K562 (cell line): ENCODE measurements at regions not wholly inside any gene's neighbourhood (a gene's known extent, or its start where the extent isn't known, plus 50 kb on each side); places are given as distances from the start of the nearest gene placed in this dataset.

Experiments used
- ATAC-seq: fragments of 200-7000 bp; cut with Tn5 transposase; 3 replicates; pipeline ENCODE4 v1.9.1; 2020; ENCODE audit warnings: moderate library complexity
- BruUV-seq: library from RNA; stranded (reverse); fragments of 400-500 nt; replicated peaks from 2 replicates; lab custom pipeline; 2021; lab: Mats Ljungman, UMichigan
- CTCF ChIA-PET: fragments of 300-600 bp; formaldehyde crosslinking; extraction: SDS; loops from one replicate; lab custom pipeline; 2021; ENCODE audit warnings: low intra/inter-chr PET ratio; lab: Yijun Ruan, JAX
- POLR2A ChIA-PET: fragments of 300-600, 350-650 bp; sonication (Branson Sonifier 250); formaldehyde crosslinking; extraction: SDS; loops from one replicate; lab custom pipeline; 2021; ENCODE audit warnings: antibody characterized with exemption, inconsistent platforms; lab: Yijun Ruan, JAX
- DNase-seq, 4 experiments: peaks; one replicate each; pipeline versions ENCODE4 v3.0.0 to v3.0.0-alpha.2; 2011 to 2018; ENCODE audit warnings: low spot score in 3 of 4, mixed read lengths in 3 of 4; ENCODE audit errors: extremely low read depth in 1 of 4
- FAIRE-seq: peaks from 2 replicates; lab custom pipeline; 2011; peaks lifted over from hg19 to GRCh38; lab: Jason Lieb, UNC
- H2AFZ ChIP-seq: 2 replicates; pipeline ENCODE4 v1.6.0; 2011; ENCODE audit warnings: low read depth, low read length, control low read depth, inconsistent platforms
- H3K27ac ChIP-seq: fragments of 200-600 bp; 3 replicates; pipeline ENCODE4 v1.8.0; 2011; ENCODE audit warnings: low read depth, mild to moderate bottlenecking, control low read depth, inconsistent platforms, low read length, moderate library complexity, mixed read lengths; ENCODE audit errors: extremely low read depth
- H3K27me3 ChIP-seq, 2 experiments: fragments of 300-600 bp in 1 of 2; 2 replicates in 1 of 2; 3 replicates in 1 of 2; pipeline versions ENCODE4 v1.6.0 to v1.8.0; 2011; ENCODE audit warnings: inconsistent platforms in 2 of 2, low read length in 2 of 2, mild to moderate bottlenecking in 1 of 2, mixed read lengths in 1 of 2, moderate library complexity in 1 of 2; ENCODE audit not compliant: control insufficient read depth in 2 of 2, insufficient read depth in 2 of 2
- H3K36me3 ChIP-seq: fragments of 300-600 bp; 3 replicates; pipeline ENCODE4 v1.8.0; 2011; ENCODE audit warnings: mild to moderate bottlenecking, low read length, inconsistent platforms; ENCODE audit not compliant: control insufficient read depth, insufficient read depth
- H3K4me1 ChIP-seq, 2 experiments: fragments of 200-600 bp in 1 of 2; replicated peaks in 1 of 2; 2 replicates in 1 of 2; 3 replicates in 1 of 2; pipeline versions ENCODE4 v1.5.1 to v1.8.0; 2011; ENCODE audit warnings: inconsistent platforms in 2 of 2, low read length in 2 of 2, mild to moderate bottlenecking in 1 of 2, mixed read lengths in 1 of 2, moderate library complexity in 1 of 2; ENCODE audit not compliant: control insufficient read depth in 2 of 2, insufficient read depth in 2 of 2
- H3K4me2 ChIP-seq: 2 replicates; pipeline ENCODE4 v1.6.1; 2011; ENCODE audit warnings: low read length, control low read depth, inconsistent platforms, mixed read lengths; ENCODE audit not compliant: insufficient read depth
- H3K4me3 ChIP-seq: fragments of 200-600 bp; sonication (generic), shearing (Covaris generic); 2 replicates; pipeline ENCODE4 v1.5.1; 2016; ENCODE audit warnings: control low read depth, inconsistent platforms
- H3K79me2 ChIP-seq: fragments of 200-600 bp; 3 replicates; pipeline ENCODE4 v1.8.0; 2011; ENCODE audit warnings: low read length, inconsistent platforms; ENCODE audit not compliant: control insufficient read depth, insufficient read depth
- H3K9ac ChIP-seq, 2 experiments: 2 replicates each; pipeline versions ENCODE4 v1.6.0 to v1.6.1; 2011; ENCODE audit warnings: low read depth in 2 of 2, low read length in 2 of 2, control low read depth in 1 of 2, inconsistent platforms in 1 of 2, mild to moderate bottlenecking in 1 of 2, mixed read lengths in 1 of 2; ENCODE audit not compliant: insufficient read depth in 1 of 2
- H3K9me1 ChIP-seq: one replicate; pipeline ENCODE4 v1.6.0; 2011; ENCODE audit warnings: inconsistent platforms, mild to moderate bottlenecking, low read length, moderate library complexity; ENCODE audit not compliant: control insufficient read depth, insufficient read depth
- H3K9me3 ChIP-seq: replicated peaks from 2 replicates; pipeline ENCODE4 v1.5.1; 2011; ENCODE audit warnings: low read depth, low read length, inconsistent platforms; ENCODE audit not compliant: control insufficient read depth, insufficient read depth
- H4K20me1 ChIP-seq: replicated peaks from 2 replicates; pipeline ENCODE4 v1.6.1; 2011; ENCODE audit warnings: low read length, inconsistent platforms, mixed read lengths; ENCODE audit not compliant: control insufficient read depth, insufficient read depth
- ETV5 ChIP-seq: sonication (generic); formaldehyde crosslinking; IDR thresholded peaks from 2 replicates; pipeline ENCODE4 v1.4.0; 2020; ENCODE audit warnings: low read depth, mild to moderate bottlenecking, missing genetic modification reagents
- HDAC1 ChIP-seq, 2 experiments: fragments of 450-650 bp; IDR thresholded peaks; 2 replicates each; pipeline ENCODE4 v1.6.1; 2016 to 2017; ENCODE audit warnings: inconsistent platforms in 1 of 2, mild to moderate bottlenecking in 1 of 2, moderate library complexity in 1 of 2
- MAFF ChIP-seq: IDR thresholded peaks from 2 replicates; pipeline ENCODE4 v1.6.1; 2012; ENCODE audit warnings: low read length, improper control_type of control experiment
- MCM3 ChIP-seq: fragments of 450-650 bp; IDR thresholded peaks from 2 replicates; pipeline ENCODE4 v1.6.1; 2016
- NCOA6 ChIP-seq: fragments of 450-650 bp; IDR thresholded peaks from 2 replicates; pipeline ENCODE4 v1.6.1; 2017; ENCODE audit warnings: mild to moderate bottlenecking
- PKNOX1 ChIP-seq: fragments of 450-650 bp; IDR thresholded peaks from 2 replicates; pipeline ENCODE4 v1.6.1; 2016
- RERE ChIP-seq: sonication (generic); formaldehyde crosslinking; IDR thresholded peaks from 2 replicates; pipeline ENCODE4 v1.8.0; 2023; ENCODE audit warnings: missing genetic modification reagents, mild to moderate bottlenecking, borderline replicate concordance
- RFX1 ChIP-seq: fragments of 450-650 bp; IDR thresholded peaks from 2 replicates; pipeline ENCODE4 v1.6.1; 2016; ENCODE audit warnings: mild to moderate bottlenecking, moderate library complexity
- ZBTB9 ChIP-seq: fragments of 450-650 bp; formaldehyde crosslinking; IDR thresholded peaks from 2 replicates; pipeline ENCODE4 v1.4.0; 2020; ENCODE audit warnings: mild to moderate bottlenecking, moderate library complexity
- ZNF133 ChIP-seq: fragments of 250-450 bp; sonication (Bioruptor Pico); IDR thresholded peaks from 2 replicates; pipeline ENCODE4 v1.4.0; 2020; ENCODE audit warnings: mild to moderate bottlenecking
- ZNF316 ChIP-seq: fragments of 450-650 bp; IDR thresholded peaks from 2 replicates; pipeline ENCODE4 v1.6.1; 2016
- ZNF561 ChIP-seq: fragments of 450-650 bp; formaldehyde crosslinking; conservative IDR thresholded peaks from 2 replicates; pipeline ENCODE4 v1.4.0; 2020; ENCODE audit warnings: mild to moderate bottlenecking, moderate library complexity
- ZNF584 ChIP-seq: fragments of 200-800 bp; sonication (Bioruptor generic); IDR thresholded peaks from 2 replicates; pipeline ENCODE4 v1.6.1; 2016; ENCODE audit warnings: low read depth, mild to moderate bottlenecking, missing genetic modification characterization, missing compliant biosample characterization
- WGBS: fragments of 100-300 bp; shearing (Covaris generic); methylation state at CpG from one replicate; pipeline ENCODE4 v1.1.6; 2016; ENCODE audit warnings: low coverage, mixed read lengths; ENCODE audit not compliant: insufficient coverage; ENCODE audit errors: missing lambda C conversion rate; 5-methylcytosine and 5-hydroxymethylcytosine counted together
- in situ Hi-C: fragments of 300-500 bp; cut with MboI; formaldehyde crosslinking; loops from 4 replicates; pipeline ENCODE4 v1.15.0; 2018; ENCODE audit warnings: inconsistent platforms, mixed read lengths
- intact Hi-C: fragments of 100-400 bp; cut with micrococcal nuclease; formaldehyde crosslinking; loops from 2 replicates; pipeline ENCODE4 v1.14.2; 2022

- DNase-seq (no peak), FAIRE-seq (no peak), ATAC-seq (no peak)
- in situ Hi-C loops: loop anchor here (5.0 to 10.0 kb wide), 5 partner anchors 69 to 423 kb away; partner anchors contain the start of gene NFE2L2
- WGBS: 73% methylated on average over 7 of the region's 7 CpGs
- CTCF ChIA-PET: interaction anchor here (0.6 to 7.5 kb wide), 5 partner anchors 9 to 248 kb away, joined by 3 to 80 read pairs (median 13); no protein-coding TSS in a partner anchor
- Histone ChIP-seq H3K36me3 (peaks cover 22% of the 10 kb centered on the region), H3K4me1 (peaks cover 0 to 21% of the 10 kb centered on the region in 2 experiments; a peak in 4 of 5 replicates), H3K4me2 (peak overlapping the region; percentile 23; the same call in 1 of the 2 replicates), H3K27me3 (no peaks in the 10 kb centered on the region), H3K27ac (no peak overlapping the region), H2AFZ (peak overlapping the region; percentile 80; the same call in 1 of the 2 replicates), H4K20me1 (no peaks in the 10 kb centered on the region), H3K9ac (no peak overlapping the region), H3K79me2 (no peaks in the 10 kb centered on the region), H3K4me3 (no peak overlapping the region), H3K9me3 (no peaks in the 10 kb centered on the region), H3K9me1 (no peaks in the 10 kb centered on the region)
- POLR2A ChIA-PET: interaction anchor here (1.2 kb wide), 1 partner anchor 66 kb away, joined by 3 read pairs; no protein-coding TSS in a partner anchor
- no peak for TF ChIP-seq ZNF584 (CRISPR knock-in tag)
- TF ChIP-seq MAFF: peak; percentile 9; the same call in 1 of the 2 replicates
- TF ChIP-seq MCM3: no peak
- no peak for TF ChIP-seq ZNF133
- no peak for TF ChIP-seq PKNOX1
- peak; percentile 67; the same call in 1 of the 2 replicates for TF ChIP-seq ZNF316
- no peak for TF ChIP-seq NCOA6
- TF ChIP-seq RFX1: no peak
- no peak for TF ChIP-seq HDAC1 (IDR thresholded peaks at IDR 0.05)
- no peak for TF ChIP-seq ZBTB9 (CRISPR knock-in tag)
- TF ChIP-seq ETV5 (CRISPR knock-in tag): no peak
- TF ChIP-seq ZNF561 (CRISPR knock-in tag): no peak
- TF ChIP-seq RERE (CRISPR knock-in tag): no peak
- no TSS peak for BruUV-seq
- intact Hi-C loops: loop anchor here (10.0 kb wide), 1 partner anchor 153 kb away; no protein-coding TSS in a partner anchor
Observed at GRCh38 chr2:177331466-177331997, 61.0 kb upstream of the AGPS start.
